GM06990 (cell line): ENCODE measurements at regions not wholly inside any gene's neighbourhood (a gene's known extent, or its start where the extent isn't known, plus 50 kb on each side); places are given as distances from the start of the nearest gene placed in this dataset.

Source experiments
- DNase-seq: peaks from one replicate; pipeline ENCODE4 v3.0.0-alpha.2; 2011; ENCODE audit not compliant: insufficient read length; ENCODE audit errors: extremely low read depth
- H3K27me3 ChIP-seq: replicated peaks from 2 replicates; pipeline ENCODE4 v1.6.0; 2011; ENCODE audit warnings: low read length; ENCODE audit not compliant: control insufficient read depth, insufficient read depth
- H3K36me3 ChIP-seq: 2 replicates; pipeline ENCODE4 v1.5.1; 2011; ENCODE audit warnings: low read length; ENCODE audit not compliant: control insufficient read depth, insufficient read depth
- H3K4me3 ChIP-seq: replicated peaks from 2 replicates; pipeline ENCODE4 v1.5.1; 2011; ENCODE audit warnings: low read depth, mild to moderate bottlenecking, control low read depth, low read length
- TF ChIP-seq, protein P1 (sequence below): IDR thresholded peaks from 2 replicates; pipeline ENCODE4 v1.5.1; 2011; ENCODE audit warnings: low read length, control low read depth, mild to moderate bottlenecking, inconsistent platforms; ENCODE audit not compliant: insufficient read depth, poor library complexity, severe bottlenecking

DNA sequence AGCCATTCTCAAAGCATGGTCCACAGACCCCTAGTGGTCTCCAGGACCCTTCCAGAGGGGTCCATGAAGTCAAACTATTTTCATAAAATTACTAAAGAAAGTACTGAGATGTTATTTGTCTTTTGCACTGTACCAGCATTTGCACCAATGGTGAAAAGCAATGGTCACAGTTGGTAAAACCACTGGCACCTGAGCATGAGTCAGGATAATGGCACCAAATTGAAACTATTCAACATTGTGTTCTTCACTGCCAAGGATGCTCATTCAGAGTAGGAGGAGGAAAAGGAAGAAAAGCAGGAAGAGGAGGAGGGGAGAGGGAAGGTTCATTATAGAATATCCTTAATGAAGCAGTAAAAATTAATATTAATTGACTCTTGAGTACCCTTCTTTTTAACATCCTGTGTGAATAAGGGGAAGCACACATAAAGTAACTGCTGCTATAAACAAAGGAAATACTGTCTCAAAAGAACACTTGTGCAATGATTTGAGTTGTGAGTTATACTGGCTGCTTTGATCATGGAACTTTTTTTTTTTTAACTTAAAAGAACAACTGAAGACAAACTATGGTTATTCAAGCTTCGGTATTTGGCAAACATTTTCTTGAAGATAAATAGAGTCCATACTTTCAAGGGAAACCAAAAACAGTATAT, 60.2 kb downstream of the MPP7 start:
- DNase-seq: no peak
- Histone ChIP-seq H3K4me3 (no peak overlapping the region), H3K27me3 (no peaks in the 10 kb centered on the region), H3K36me3 (no peaks in the 10 kb centered on the region)
- TF ChIP-seq, protein P1, sequence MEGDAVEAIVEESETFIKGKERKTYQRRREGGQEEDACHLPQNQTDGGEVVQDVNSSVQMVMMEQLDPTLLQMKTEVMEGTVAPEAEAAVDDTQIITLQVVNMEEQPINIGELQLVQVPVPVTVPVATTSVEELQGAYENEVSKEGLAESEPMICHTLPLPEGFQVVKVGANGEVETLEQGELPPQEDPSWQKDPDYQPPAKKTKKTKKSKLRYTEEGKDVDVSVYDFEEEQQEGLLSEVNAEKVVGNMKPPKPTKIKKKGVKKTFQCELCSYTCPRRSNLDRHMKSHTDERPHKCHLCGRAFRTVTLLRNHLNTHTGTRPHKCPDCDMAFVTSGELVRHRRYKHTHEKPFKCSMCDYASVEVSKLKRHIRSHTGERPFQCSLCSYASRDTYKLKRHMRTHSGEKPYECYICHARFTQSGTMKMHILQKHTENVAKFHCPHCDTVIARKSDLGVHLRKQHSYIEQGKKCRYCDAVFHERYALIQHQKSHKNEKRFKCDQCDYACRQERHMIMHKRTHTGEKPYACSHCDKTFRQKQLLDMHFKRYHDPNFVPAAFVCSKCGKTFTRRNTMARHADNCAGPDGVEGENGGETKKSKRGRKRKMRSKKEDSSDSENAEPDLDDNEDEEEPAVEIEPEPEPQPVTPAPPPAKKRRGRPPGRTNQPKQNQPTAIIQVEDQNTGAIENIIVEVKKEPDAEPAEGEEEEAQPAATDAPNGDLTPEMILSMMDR: no peak

DNA sequence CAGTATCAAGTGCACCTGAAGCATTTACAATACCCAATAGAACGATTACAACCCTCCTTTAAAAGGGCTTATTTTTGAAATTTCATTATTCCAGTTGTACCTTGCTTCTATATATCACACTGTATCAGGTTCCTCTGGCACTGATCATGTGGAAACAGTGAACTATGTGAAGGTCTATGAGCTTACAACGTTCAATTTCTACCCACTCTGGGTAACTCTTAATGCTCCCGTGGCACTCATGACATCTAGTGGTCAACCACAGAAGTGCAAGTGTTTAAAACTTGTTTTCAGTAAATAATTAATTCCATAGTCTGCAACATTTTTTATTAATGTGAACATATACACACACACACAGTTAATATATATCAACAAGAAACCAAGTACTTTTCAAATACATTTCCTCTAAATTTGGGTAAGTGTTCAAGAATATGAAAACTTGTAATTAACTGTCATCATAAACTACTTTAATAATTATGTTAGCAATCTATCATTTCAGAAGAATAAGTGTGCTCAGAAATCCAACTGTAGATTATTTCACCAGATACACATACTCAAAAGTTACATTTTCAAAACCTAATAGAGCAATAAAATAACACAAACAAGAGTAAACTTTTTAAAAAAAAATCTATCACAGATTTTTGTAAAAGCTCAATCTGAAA, 61.0 kb downstream of the MPP7 start:
- Histone ChIP-seq H3K36me3 (no peaks in the 10 kb centered on the region), H3K4me3 (no peak overlapping the region), H3K27me3 (no peaks in the 10 kb centered on the region)
- TF ChIP-seq, protein P1: peak; percentile 77
- no peak for DNase-seq

DNA sequence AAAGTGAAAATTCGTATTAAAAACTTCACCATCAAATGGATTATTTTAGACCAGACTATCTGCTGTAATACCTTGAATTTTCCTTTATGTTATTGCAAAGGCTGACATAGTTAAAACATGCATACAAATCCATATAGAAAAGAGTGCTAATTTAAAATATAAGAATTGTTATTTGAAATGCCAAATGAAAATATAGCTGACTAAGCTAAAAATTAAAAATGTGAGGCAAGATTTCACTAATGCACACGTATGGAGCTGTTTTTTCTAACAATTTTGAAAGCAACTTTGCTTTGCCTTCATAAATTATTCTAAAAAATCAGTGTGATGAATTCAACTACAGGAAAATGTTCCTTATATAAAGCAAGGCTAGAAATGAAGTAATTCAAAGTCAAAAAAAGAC, 62.5 kb downstream of the MPP7 start:
- Histone ChIP-seq H3K27me3 (no peaks in the 10 kb centered on the region), H3K36me3 (no peaks in the 10 kb centered on the region), H3K4me3 (no peak overlapping the region)
- DNase-seq: no peak
- TF ChIP-seq, protein P1: no peak

DNA sequence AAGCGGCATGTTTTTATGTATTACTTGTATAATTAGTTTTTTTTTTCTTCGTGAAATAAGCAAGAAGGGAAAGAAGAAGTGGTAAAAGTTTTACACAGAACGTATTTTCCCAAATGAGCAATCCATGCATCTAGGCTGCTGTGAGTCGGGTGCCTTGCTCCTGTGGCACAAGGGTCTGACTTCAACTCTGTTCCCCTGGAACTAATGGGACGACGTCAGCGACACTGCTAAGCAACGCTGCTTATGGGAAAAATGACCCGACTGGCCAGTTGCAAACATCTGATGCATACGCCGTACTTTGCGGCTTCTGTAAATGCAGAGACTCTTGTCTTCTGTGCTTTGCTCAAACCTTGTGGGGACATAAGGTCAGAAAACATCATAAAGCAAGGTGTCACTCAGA, 66.3 kb downstream of the MPP7 start:
- H3K36me3 ChIP-seq: no peaks in the 10 kb centered on the region
- no peak for DNase-seq
- no peak overlapping the region for H3K4me3 ChIP-seq
- TF ChIP-seq, protein P1: no peak
- H3K27me3 ChIP-seq: no peaks in the 10 kb centered on the region

DNA sequence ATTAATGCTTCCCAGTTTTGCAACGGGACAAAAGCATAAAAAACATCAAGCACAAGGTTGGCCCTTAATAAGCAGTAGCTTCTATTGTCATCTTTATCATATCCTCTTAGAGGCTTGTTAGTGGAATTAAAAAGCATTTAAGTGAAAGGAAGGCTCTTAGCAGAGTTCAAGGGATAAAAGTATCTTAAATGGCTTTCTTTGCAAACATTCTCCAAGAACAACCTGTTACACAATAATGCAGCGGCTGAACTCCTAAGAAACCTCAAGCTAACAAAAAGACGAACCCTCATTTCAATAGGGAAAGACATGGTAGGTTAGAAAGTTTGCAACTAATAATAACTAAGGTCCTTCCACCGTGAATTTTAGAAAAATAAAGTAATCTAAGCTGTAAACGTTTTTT, 82.1 kb downstream of the MPP7 start:
- Histone ChIP-seq H3K36me3 (no peaks in the 10 kb centered on the region), H3K27me3 (no peaks in the 10 kb centered on the region; the same call in 1 of the 2 replicates), H3K4me3 (no peak overlapping the region)
- TF ChIP-seq, protein P1: no peak
- no peak for DNase-seq
